Coronary artery (tissue), 2 donors: ENCODE measurements at regions not wholly inside any gene's neighbourhood (a gene's known extent, or its start where the extent isn't known, plus 50 kb on each side); places are given as distances from the start of the nearest gene placed in this dataset.

Experiments used
- DNase-seq: peaks from one replicate; pipeline ENCODE4 v3.0.0-alpha.2; 2017; ENCODE audit warnings: low spot score
- H3K27ac ChIP-seq, 2 donors: fragments of 200-600 bp; sonication (generic); one replicate each; pipeline ENCODE4 v1.5.1; 2016 to 2019
- H3K4me3 ChIP-seq: fragments of 200-600 bp; sonication (generic); 2 replicates; pipeline ENCODE4 v1.5.1; 2016; ENCODE audit warnings: mild to moderate bottlenecking, moderate library complexity
- CTCF ChIP-seq: fragments of 200-600 bp; sonication (generic); IDR thresholded peaks from one replicate; pipeline ENCODE4 v1.5.1; 2019; ENCODE audit warnings: antibody characterized with exemption

- no peak for TF ChIP-seq CTCF
- Histone ChIP-seq H3K27ac (no peak overlapping the region), H3K4me3 (no peak overlapping the region)
- DNase-seq, result no peak
Measured at GRCh38 chr10:26952094-26952493, 91.3 kb upstream of the ABI1 start.

GRCh38 chr10:26951650-26952049, 90.9 kb upstream of the ABI1 start:
- Histone ChIP-seq H3K27ac (no peak overlapping the region), H3K4me3 (no peak overlapping the region)
- no peak for TF ChIP-seq CTCF
- no peak for DNase-seq

- H3K27ac ChIP-seq, result no peak overlapping the region
- no peak for TF ChIP-seq CTCF
- H3K4me3 ChIP-seq, result no peak overlapping the region
- DNase-seq, result no peak
Measured at GRCh38 chr10:26950934-26951333, 90.2 kb upstream of the ABI1 start.

- TF ChIP-seq CTCF, result no peak
- no peak overlapping the region for H3K4me3 ChIP-seq
- no peak overlapping the region for H3K27ac ChIP-seq
- DNase-seq, result no peak
Measured at GRCh38 chr10:26946102-26946811, 85.5 kb upstream of the ABI1 start.

GRCh38 chr10:26944261-26944882, 83.6 kb upstream of the ABI1 start:
- Histone ChIP-seq H3K4me3 (no peak overlapping the region), H3K27ac (no peak overlapping the region)
- no peak for DNase-seq
- no peak for TF ChIP-seq CTCF

- no peak overlapping the region for H3K4me3 ChIP-seq
- DNase-seq, result no peak
- no peak overlapping the region for H3K27ac ChIP-seq
- TF ChIP-seq CTCF, result no peak
Measured at GRCh38 chr10:26939962-26940354, 79.2 kb upstream of the ABI1 start.
